GM21723 (cell line): ENCODE measurements at regions not wholly inside any gene's neighbourhood (a gene's known extent, or its start where the extent isn't known, plus 50 kb on each side); places are given as distances from the start of the nearest gene placed in this dataset.
A peak's percentile ranks its signal among the peaks of the same experiment; 100 is the strongest.
"Not testable (repeated sequence)": the region's sequence is repeated elsewhere in the genome, so short reads cannot be mapped to it uniquely, and the experiment has no call there.

ENCODE experiments used
- ATAC-seq: cut with Tn5 transposase; IDR thresholded peaks from one replicate; pipeline ENCODE4 v1.9.1; 2021; ENCODE audit warnings: mild to moderate bottlenecking, moderate library complexity; ENCODE audit not compliant: unreplicated experiment

DNA sequence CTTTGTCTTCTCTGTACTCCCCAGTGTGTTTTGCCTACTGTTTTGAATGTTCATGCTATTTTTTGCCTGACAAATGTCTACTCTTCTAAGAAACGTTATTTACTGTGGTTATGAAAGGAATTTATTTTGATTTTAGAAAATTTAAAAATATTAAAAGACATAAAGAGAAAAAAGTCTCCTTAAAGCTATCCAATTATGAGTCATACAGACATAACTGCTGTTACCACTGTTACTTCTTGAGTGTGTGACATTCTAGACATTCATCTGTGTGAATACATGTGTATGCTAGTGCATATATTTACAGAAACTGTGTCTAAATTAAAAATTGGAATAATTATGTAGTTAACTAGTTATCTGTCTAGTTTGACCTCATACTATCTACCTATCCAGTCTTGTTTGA is 187.6 kb upstream of the SGCG start:
- ATAC-seq = no peak

DNA sequence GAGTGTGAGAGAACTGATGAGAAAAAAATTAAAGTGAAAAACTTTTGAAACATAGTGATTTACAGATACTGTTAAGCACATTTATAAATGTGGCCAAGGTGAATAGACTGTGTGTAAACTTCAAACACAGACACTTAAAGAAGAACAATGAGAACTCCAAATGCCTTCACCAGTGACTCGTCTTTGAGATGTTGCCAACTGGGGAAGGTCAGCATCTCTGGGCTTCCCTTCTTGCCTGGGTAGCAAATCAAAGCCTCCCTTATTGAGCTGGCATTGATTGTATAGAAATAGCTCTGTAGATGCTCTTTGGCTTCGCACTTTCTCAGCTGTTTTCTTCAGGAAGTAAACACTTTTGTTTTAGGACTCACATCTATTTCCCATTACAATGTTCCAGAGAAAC is 177.3 kb upstream of the SGCG start:
- ATAC-seq = no peak

GRCh38 chr13:23007426-23007825 is 173.4 kb upstream of the SGCG start:
- no peak for ATAC-seq

- no peak for ATAC-seq
These were observed 162.6 kb upstream of the SGCG start for GRCh38 chr13:23018143-23018542.

DNA sequence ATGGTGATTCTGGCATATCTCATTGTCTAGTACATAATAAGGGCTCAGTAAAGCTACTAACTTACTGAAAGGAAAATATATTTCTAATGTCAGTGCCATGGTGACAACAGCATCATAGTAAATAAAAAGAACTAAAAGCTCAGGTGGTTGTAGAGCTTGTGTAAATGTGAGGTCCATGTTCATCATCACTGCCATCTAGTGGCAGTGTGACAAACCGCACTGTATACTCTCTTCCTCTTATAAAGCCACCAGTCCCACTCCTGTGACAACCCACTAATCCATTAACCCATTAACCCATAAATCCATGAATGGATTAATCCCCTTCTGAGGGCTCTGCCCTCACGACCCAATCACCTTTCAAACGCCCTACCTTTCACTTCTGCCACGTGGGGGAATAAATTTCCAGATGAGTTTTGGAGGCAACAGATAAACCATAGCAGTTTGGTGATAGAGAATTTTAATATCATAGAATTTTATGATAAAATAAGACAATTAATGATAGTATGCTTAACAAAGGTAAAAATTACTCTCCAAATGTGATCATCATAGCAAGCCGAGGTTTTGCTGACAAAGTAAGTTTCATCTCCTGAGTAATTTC is 160.4 kb upstream of the SGCG start:
- ATAC-seq = peak; percentile 89

DNA sequence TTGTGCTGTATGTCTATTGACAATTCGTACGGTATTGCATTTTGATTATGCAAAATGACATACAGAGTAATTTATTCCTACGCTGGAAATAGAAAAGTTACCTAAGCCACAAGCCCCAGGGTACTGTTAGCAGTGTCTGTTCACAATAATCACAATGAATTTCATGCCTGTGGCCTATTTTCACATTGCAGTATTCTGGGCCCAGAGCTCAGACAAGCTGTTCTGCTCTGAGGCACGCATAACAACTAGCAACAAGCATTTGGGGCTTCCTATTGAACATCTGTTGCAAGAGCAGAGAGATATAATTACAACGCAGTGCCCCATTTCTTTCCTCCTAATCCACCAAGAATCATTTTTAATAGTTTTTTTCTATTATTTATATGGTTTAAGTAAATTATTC is 158.9 kb upstream of the SGCG start:
- ATAC-seq = no peak

- no peak for ATAC-seq
These were observed 158.1 kb upstream of the SGCG start for GRCh38 chr13:23022704-23023103.

- ATAC-seq = no peak
These were observed 154.7 kb upstream of the SGCG start for GRCh38 chr13:23025864-23026608.

DNA sequence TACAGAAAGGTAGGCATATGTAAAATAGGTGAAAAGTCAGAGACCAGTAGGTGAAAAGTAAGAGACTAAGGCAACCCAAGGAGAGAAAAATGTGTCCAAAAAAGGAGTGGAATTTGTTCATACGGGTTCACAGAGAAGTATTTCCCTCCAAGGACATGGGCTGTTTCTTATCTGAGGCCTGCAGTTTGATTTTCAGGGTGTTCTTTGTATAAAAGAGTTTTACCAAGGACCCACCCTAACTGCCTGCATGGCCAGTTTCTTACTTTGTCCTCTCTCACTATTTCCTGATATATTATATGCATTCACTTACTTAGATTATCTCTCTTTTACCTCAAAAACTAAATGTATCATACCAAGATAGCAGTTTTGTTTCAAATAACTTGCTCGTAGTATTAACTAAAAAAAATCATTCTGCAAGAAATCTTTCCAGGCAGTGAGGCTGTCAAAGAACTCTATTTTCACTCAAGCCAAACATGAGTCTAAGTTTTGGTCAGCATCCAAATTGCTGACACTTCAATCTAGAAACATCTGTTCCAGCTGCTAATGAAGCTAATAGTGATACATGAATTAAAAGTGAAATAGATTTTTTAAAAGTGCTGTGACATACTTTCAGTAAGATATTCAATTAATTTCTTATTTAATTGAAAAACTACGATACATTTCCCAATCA is 141.4 kb upstream of the SGCG start:
- no peak for ATAC-seq

- no peak for ATAC-seq
These were observed 138.6 kb upstream of the SGCG start for GRCh38 chr13:23042181-23042580.

DNA sequence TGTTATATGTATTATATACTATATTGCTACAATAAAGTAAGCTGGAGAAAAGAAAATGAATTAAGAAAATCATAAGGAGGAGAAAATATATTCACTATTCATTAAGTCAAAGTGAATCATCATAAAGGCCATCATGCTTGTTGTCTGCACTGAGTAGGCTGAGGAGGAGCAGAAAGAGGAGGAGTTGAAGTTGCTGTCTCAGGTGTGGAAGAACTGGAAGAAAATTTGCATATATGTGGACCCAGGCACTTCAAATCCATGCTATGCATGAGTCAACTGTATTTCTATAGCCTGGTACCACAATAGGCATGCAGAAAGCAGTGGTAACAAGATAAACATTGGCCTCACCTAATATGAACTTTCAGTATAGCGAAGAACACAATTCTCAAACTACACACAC is 135.9 kb upstream of the SGCG start:
- ATAC-seq = no peak

- no peak for ATAC-seq
These were observed 130.7 kb upstream of the SGCG start for GRCh38 chr13:23050126-23050525.

DNA sequence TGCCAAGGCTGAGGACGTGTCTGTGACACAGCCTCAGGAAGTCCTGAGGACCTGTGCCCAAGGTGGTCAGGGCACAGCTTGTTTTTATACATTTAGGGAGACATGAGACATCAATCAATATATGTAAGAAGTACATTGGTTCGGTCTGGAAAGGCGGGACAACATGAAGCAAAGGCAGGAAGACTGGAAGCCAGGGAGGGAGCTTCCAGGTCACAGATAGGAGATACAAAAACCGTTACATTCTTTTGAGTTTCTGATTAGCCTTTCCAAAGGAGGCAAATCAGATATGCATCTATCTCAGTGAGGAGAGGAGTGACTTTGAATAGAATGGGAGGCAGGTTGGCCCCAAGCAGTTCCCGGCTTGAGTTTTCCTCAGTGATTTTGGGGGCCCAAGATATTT is 127.1 kb upstream of the SGCG start:
- not testable (repeated sequence) for ATAC-seq

DNA sequence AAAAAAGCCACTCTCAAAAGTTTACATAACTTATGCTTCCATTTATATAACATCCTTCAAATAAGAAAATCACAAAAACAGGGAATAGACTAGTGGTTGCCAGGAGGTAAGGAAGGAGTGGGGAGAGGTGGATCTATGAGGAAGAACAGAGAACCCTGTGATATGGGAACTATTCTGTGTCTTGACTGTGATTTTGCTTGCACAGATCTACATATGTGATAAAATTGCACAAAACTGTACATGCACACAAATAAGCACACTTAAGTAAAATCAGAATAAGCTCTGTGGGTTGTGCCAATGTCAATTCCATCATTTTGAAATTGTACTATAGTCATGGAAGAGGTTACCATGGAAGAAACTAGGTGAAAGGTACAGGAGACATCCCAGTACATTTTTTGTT is 121.6 kb upstream of the SGCG start:
- ATAC-seq = no peak

GRCh38 chr13:23060959-23061358 is 119.8 kb upstream of the SGCG start:
- ATAC-seq = no peak

- ATAC-seq = no peak
These were observed 113.7 kb upstream of the SGCG start for GRCh38 chr13:23067129-23067528.

DNA sequence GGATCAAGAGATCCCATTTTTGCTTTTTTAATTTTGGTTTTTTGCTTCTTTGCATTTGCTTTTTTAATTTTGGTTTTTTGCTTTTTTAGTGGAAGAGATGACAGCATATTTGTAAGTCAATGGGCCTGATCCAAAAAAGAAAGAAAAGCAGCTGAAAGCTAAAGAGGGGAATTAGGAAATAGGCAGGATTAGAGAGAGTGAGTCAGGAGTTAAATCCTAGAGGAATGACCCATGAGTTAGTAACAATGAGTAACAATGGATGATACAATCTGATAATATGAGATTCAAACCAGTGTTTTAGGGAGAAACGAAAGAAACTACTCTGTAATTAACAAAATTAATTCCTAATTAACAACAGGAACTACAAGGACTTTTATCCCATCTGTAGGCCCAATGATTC is 111.2 kb upstream of the SGCG start:
- ATAC-seq = no peak

- no peak for ATAC-seq
These were observed 106.5 kb upstream of the SGCG start for GRCh38 chr13:23074075-23074828.

DNA sequence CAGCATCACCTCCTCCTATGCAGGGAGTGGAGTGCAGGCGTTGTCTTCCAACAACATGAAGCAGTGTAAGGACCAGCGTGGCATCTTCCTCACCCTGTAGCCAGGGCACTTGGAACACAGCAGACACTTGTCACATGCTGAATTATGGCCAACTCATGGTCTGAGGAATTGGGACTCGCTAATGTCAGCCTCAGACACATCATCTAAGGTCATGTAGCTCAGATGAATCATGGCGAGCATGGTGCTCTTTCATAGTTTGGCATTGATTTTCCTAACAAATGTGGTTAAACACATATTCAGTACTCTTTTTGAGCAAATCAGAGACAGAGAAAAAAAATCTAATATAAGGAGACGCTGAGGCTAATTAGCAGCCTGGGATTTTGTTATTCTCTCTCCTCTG is 99.6 kb upstream of the SGCG start:
- ATAC-seq = no peak

GRCh38 chr13:23081901-23082300 is 98.9 kb upstream of the SGCG start:
- no peak for ATAC-seq

DNA sequence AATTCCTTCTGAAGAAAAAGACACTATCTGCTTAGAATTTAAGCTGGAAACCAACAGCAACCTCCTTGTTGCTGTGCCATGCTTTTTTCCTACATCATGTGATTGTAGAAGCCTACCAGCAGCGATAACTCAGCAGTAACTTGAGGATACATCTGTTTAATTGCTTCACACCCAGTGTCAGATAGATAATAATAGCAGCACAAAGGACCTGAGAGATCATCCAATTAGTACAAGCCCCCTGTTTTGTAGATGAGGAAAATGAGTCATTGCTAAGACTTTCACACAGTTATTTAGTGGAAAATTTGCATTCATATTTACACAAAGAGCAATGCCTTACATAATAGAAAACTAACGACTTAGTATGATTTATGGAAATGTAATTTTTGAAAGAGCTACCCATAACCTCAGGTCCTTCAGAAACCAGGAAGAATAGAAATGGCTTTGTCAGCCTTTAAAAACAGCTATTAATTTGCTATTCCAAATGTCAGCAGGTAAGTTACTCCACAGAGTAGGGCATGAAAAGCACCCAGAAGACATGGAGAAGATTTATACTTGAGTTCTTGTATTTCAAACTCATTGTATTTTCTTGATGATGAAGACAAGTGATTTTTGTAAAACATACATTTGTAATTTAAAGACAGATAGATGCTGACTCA is 93.7 kb upstream of the SGCG start:
- ATAC-seq = no peak
